GM08714 (cell line): ENCODE measurements at regions not wholly inside any gene's neighbourhood (a gene's known extent, or its start where the extent isn't known, plus 50 kb on each side); places are given as distances from the start of the nearest gene placed in this dataset.

ENCODE experiments used
- H3K4me3 ChIP-seq: fragments of 200-500 bp; sonication (Bioruptor generic); 2 replicates; pipeline ENCODE4 v1.5.1; 2014; ENCODE audit warnings: mild to moderate bottlenecking, low read length, inconsistent platforms
- ZNF274 ChIP-seq: IDR thresholded peaks from 2 replicates; pipeline ENCODE4 v1.6.1; 2012; ENCODE audit warnings: mild to moderate bottlenecking, low read depth, low read length

- TF ChIP-seq ZNF274: no peak
- H3K4me3 ChIP-seq: no peak overlapping the region
Observed at GRCh38 chr11:35066030-35066429, 72.9 kb upstream of the CD44 start.

GRCh38 chr11:35066783-35067423 lies 72.1 kb upstream of the CD44 start:
- TF ChIP-seq ZNF274: no peak
- H3K4me3 ChIP-seq: no peak overlapping the region

- no peak overlapping the region for H3K4me3 ChIP-seq
- TF ChIP-seq ZNF274: no peak
Observed at GRCh38 chr11:35071722-35072121, 67.2 kb upstream of the CD44 start.

- no peak for TF ChIP-seq ZNF274
- H3K4me3 ChIP-seq: no peak overlapping the region
Observed at GRCh38 chr11:35073691-35074419, 65.1 kb upstream of the CD44 start.

- no peak overlapping the region; the same call in 1 of the 2 replicates for H3K4me3 ChIP-seq
- TF ChIP-seq ZNF274: no peak
Observed at GRCh38 chr11:35076201-35077100, 62.5 kb upstream of the CD44 start.

- H3K4me3 ChIP-seq: no peak overlapping the region; the same call in 1 of the 2 replicates
- TF ChIP-seq ZNF274: no peak
Observed at GRCh38 chr11:35077709-35078469, 61.1 kb upstream of the CD44 start.

- no peak overlapping the region; the same call in 1 of the 2 replicates for H3K4me3 ChIP-seq
- TF ChIP-seq ZNF274: no peak
Observed at GRCh38 chr11:35078470-35078735, 60.6 kb upstream of the CD44 start.

GRCh38 chr11:35079611-35080010 lies 59.4 kb upstream of the CD44 start:
- no peak overlapping the region for H3K4me3 ChIP-seq
- no peak for TF ChIP-seq ZNF274

GRCh38 chr11:35082321-35083180 lies 56.4 kb upstream of the CD44 start:
- H3K4me3 ChIP-seq: peak overlapping the region; percentile 2; the same call in 1 of the 2 replicates
- no peak for TF ChIP-seq ZNF274

GRCh38 chr11:35083181-35083430 lies 55.9 kb upstream of the CD44 start:
- peak overlapping the region; percentile 2; the same call in 1 of the 2 replicates for H3K4me3 ChIP-seq
- no peak for TF ChIP-seq ZNF274

GRCh38 chr11:35083431-35084238 lies 55.3 kb upstream of the CD44 start:
- no peak for TF ChIP-seq ZNF274
- H3K4me3 ChIP-seq: no peak overlapping the region; the same call in 1 of the 2 replicates

- H3K4me3 ChIP-seq: no peak overlapping the region
- no peak for TF ChIP-seq ZNF274
Observed at GRCh38 chr11:35084817-35085440, 54.0 kb upstream of the CD44 start.
